ENCODE measurements at regions not wholly inside any gene's neighbourhood (a gene's known extent, or its start where the extent isn't known, plus 50 kb on each side); places are given as distances from the start of the nearest gene placed in this dataset.

- TF ChIP-seq CTCF (IDR thresholded peaks at IDR 0.05) = peak; percentile 16 to 32 (median 23)
- TF ChIP-seq EP300 (IDR thresholded peaks at IDR 0.05) = no peak
- TF ChIP-seq POLR2A (IDR thresholded peaks at IDR 0.05; ENCODE audit: low read depth) = no peak
These were observed 664.8 kb upstream of the SEMA3D start for GRCh38 chr7:85851571-85852193.

All from esophagus muscularis mucosa (tissue), 4 donors.